ENCODE measurements at regions not wholly inside any gene's neighbourhood (a gene's known extent, or its start where the extent isn't known, plus 50 kb on each side); places are given as distances from the start of the nearest gene placed in this dataset.

DNA sequence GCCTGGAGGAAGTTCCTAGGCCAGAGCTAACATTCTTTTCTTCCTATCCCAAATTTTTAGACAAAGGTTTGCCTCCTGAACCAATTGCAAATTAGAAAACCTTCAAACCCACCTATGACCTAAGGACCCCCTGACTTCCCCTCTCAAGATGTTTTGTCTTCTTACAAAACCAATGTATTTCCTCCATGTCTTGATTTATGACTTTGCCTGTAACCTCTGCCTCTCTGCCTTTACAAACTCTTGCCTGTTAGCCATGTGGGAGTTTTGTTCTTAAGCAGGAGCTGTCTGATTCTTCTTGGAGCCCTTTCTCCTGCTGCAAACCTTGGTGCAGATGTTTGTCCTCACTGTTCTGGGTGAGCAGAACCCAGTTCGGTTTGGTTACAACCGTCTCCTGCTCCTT is 222.3 kb upstream of the BOD1L1 start:
- no peak for DNase-seq (ENCODE audit: low read depth)

DNA sequence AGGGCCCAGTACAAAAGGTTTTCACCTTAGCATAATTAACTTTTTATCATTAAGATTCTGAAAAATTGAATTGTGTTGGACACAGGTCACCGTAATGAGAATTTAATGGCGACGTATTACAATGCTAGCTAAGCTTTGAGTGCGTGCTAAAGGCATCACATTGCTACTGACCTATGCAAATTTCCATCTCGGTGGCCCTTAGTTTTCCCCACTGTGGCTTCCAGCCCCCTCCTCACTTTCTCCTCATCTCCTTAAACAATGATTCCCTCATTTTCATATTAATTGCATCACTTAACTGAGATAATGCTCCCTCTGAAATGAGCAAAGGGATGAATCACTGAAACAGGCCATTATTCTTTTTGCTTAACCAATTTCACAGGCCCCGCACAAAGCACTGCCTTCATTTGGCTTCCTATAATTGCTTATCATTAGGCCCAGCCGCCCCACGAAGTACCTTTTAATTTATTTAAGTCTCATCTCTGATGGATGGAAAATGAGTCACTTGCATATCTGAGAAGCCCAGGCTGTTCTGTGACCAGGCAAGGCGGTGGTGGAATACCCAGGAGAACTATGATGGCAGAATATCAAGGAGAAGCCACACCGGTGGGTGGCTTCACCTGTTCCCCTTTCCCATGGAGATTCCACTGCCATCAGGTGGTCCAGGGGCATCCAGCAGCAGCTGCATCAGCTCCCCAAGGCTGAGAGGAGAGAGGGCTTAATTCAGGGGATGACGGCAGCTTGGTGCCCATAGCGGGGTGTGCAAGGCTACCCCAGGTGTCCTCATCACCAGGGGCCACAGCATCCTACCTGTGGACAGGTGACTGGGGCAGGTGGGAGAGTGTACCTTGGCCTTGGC is 223.8 kb upstream of the BOD1L1 start:
- no peak for DNase-seq (ENCODE audit: low read depth)

DNA sequence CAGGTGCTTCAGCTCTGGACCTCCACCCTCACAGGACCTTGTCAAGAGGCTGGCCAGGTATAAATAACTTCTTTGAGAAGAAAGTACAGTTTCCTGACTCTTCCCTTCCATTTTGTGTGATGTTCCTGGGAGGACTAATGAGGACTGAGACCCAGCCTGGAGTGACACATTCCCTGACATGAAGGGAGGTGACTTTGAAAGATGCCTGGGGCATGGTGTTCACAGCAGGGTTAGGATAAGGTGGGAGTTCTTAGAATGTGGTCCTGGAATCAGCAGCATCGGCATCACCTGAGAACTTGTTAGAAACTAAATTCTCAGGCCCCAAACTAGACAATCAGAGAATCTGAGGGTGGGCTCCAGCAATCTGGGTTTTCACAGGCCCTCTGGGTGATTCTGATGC is 224.9 kb upstream of the BOD1L1 start:
- DNase-seq (ENCODE audit: low read depth): no peak

DNA sequence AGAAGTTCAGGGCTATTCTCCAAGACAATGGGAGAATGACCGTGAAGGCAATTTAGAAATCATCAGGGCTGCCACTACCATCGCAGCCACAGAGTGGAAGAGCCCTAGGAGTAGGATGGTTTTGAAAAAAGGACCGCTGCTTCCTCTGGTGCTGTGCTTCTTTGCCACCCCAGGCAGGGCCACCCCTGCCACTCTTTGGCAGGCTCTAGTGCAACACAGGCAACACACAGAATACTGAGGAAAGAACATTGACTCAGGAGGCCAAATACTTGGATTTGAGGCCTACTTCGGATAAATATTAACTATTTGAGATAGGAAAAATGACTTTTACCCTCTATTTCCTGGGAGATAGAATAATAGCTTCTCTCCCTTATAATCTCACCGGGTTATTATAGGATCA is 228.9 kb upstream of the BOD1L1 start:
- no peak for DNase-seq (ENCODE audit: low read depth)

DNA sequence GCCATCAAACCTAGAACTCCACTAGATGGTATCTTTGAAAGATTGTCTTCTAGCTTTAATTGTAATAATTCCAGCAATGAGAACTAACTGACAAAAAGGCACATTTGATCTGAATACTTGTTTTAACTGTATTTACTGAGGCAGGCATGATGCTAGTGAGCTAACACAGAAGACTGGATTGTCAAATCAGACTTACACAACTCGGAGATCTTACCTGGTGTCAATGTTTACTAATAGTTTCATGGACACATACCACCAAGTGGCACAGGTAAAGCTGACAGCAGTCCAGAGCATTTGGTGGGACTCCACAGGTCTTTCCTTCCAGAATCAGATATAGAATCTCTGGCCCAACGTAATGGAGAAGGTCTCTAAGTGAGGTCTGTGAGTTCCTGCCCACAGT is 229.9 kb upstream of the BOD1L1 start:
- DNase-seq (ENCODE audit: low read depth): no peak

DNA sequence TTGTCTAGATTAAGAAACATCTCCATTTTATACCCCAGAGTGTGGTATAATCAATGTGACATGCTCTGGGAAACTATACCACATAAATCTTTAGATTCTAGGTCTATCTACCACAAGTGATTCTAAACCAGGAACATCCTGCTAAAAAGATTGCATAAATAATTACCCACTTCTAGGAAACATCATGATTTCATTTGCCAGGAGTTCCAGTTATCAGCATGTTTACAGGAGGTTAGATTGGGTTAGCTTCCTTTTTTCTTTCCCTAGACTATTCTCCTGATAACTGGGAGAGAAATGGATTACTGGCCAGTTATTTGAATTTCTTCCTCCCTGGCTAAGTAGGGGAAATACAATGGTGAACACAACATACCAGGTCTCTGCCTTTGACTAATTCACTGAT is 230.3 kb upstream of the BOD1L1 start:
- DNase-seq (ENCODE audit: low read depth): no peak

DNA sequence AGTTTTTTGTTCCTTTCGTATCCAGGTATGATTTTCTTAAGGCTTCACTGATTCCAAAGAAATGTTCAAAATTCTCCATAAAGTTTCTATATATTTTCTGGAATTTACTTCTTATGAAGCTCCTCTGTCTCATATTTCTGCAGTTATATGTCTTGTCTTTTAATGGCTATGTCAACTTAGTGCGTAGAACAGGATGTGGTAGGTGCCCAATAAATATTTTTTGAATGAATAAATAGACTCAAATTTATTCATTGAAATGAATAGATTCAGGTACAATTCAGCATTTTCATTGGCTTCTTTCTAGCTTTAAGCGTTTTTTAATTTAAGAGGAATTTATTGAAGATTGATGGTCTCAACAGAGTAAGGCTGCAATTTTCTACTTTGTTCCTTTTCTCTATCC is 231.9 kb upstream of the BOD1L1 start:
- no peak for DNase-seq (ENCODE audit: low read depth)

DNA sequence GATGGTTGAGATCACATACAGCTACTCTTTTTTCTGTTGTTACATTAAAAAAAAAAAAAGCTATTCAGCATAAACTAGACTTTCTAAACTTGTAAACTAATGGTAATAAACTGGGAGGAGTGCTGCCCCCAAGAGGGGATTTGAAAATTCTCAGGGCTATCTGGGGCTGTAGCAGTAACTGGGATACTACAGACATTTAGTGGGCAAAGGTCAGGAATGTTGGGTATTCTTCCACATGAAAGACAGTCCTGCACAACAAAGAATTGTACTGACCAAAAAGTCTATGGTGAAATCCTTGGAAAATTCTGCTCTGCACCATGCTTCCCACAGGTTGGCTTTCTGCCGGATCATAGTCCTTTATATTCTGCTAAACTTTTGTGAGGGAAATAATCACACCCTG is 232.6 kb upstream of the BOD1L1 start:
- DNase-seq (ENCODE audit: low read depth): no peak

DNA sequence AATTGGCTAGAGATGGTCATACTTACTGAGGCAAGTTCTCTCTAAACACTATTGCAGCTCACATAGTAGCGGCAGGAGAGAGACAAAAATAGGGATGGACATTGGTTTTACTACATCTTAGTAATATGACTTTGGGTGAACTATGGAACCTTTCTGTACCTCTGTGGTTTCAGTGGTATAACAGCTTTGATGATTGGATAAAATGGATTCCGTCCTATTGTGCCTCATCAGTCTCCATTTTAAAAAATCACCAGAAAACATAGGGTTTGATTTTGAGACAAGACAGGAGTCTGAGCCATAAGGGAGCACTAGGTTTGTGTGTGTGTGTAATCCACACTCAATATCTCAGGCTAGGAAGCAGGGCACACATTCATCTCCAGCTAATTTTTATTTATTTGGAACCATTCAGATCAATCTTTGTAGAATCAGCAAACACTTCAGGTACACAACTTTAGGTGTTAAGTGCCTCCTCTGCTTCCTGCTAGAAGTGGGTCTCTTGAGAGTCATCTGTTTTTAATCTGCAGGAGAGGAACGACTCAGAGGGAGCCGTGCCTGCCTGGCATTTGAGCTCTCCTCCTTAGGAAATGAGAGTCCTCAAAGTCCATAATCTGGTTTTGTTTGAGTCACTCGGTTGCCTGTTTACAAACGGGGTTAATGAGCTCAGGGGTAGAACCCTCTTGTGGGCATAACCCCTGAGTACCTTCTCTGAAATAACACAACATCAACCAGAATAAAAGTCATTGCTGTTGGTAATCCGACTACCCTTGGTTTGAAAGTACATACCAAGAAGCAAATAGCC is 238.5 kb upstream of the BOD1L1 start:
- DNase-seq (ENCODE audit: low read depth): no peak

DNA sequence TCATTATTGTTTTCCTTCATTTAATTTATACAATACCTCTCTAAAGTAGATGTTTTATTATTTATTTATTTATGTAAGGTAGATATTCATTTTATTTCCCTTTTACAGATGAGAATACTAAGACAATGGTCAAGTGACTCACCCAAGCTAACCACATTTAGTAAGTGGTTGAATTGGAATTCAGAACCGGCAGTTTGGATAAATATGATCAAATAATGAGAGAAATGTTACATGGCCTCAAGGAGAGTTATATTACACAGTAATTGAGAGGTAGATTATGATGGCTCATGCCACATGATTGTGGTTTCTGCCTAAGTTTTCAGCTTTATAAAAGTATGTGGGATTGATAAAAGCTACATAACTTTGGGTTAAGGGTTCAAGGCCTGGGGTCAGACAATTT is 239.4 kb upstream of the BOD1L1 start:
- no peak for DNase-seq (ENCODE audit: low read depth)

DNA sequence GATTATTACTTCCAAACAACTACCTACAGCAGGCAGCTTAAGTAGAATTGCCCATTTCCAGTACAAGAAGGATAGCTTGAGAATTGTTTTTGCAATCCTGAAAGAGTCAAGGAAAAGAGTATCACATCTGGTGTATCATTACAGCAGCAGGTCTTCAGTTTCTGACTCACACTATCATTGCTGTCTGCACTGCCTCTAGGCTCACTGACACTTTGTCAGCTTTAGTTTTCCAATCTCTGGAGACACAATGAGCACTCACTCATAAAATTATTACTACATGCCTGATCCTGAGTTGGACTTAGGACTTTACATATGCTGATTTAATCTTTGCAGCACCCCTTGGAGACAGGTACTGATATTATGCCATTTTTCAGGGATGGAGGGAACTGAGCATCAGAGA is 244.6 kb upstream of the BOD1L1 start:
- DNase-seq (ENCODE audit: low read depth): no peak

DNA sequence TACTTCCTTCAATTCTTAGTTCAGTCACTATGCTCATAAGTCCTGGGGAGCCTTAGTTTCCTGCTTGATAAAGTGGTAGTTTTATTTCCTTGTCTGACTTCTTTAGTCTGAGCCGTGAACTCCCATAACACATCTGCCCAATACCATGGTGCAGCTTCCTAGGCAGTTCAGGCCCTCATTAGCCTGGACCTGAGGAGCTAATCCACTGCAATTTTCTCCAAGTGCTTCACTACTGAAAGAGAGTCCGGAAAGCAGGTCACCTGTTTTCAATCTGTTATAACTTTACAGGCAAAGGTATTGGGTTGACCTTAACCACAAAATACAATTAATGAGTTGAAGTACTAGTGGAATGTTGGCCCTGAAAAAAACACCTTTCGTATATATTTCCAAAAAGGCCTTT is 245.4 kb upstream of the BOD1L1 start:
- DNase-seq (ENCODE audit: low read depth): no peak

DNA sequence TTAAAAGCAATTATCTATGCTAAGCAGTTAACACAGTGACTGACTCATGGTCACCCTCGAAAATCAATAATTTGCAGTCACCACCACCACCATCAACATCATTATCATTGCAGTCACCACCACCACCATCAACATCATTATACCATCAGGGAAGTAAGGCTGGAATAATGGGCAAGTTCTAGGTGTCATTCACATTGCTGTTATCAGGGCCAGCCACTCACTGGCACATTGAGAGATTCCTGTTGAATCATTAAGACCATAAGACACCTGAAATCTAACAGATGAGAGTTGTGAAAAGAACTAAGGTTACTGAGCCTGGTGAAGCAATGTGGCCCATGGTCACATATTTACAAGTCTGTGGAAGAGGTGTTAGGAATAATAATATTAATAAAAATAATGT is 247.7 kb upstream of the BOD1L1 start:
- no peak for DNase-seq (ENCODE audit: low read depth)

DNA sequence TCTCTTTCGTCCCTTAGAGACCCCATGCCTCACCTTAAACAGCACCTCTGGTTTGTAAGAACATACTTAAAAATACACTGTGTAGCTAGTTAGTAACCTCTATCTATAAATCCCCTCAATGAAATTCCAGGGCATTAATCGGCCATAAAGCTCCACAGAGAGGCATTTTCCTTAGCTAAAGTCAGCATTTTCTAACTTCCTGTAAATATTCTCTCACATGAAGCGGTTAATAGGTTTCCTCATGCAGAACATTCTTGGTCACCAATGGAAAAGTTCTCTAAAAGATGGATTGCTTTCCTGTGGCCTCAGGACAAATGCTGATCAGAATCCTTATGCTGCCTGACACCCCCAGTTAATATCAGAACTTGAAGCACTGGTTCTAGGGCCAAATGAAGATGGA is 248.6 kb upstream of the BOD1L1 start:
- no peak for DNase-seq (ENCODE audit: low read depth)

DNA sequence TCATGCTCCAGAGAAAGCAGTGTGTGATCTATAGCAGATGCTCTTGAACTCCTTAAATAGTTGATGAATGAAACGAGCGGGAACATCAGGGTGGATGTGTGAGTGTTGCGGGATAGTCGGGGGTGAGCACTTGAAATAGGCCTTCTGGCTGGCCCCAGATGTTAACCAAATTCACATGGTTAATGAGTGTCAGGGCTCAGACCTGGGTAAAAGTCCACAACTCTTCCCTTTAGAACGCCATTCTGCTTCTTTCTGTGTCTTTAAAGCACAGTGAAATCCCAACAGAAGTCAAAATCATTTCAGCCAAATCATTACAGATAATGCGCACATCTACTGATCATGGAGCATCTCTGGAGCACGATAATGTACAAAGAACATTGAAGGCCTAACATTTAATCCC is 249.4 kb upstream of the BOD1L1 start:
- no peak for DNase-seq (ENCODE audit: low read depth)

DNA sequence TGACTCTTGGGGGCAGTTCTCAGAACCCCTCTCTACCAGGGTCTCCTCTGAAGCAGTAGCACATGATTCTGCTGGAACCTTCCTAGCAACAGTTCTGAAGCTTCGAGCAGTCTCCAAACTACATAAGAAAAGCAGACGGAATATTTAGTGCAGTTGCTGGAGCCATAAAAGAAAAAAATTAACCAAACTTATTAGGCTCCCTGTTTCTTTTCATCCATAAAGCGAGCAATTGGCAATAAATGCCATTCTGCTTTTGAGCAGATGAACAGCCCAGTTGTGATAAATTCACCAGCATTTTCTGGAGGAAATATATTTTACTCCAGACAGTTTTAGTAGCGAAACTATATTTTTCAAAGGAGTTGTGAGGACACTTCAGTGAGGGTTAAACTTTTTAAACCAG is 250.1 kb upstream of the BOD1L1 start:
- DNase-seq (ENCODE audit: low read depth): no peak

DNA sequence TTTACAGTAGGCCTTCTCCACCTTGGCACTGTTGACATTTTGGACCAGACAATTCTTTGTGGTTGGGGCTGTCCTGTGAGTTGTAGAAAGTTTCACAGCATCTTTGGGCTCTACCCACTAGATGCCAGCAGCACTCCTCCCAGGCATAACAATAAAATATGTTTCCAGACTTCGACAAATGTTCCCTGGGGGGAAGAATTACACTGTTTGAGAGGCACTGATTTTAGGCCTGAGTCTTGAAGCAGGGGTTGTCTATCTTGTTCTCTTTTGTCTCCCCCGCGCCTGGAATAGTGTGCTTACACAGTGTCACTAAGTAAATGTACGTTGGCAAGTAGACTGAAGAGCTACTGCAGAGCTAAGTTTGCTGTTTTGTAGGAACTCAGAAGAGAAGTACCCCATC is 254.4 kb upstream of the BOD1L1 start:
- DNase-seq (ENCODE audit: low read depth): no peak

DNA sequence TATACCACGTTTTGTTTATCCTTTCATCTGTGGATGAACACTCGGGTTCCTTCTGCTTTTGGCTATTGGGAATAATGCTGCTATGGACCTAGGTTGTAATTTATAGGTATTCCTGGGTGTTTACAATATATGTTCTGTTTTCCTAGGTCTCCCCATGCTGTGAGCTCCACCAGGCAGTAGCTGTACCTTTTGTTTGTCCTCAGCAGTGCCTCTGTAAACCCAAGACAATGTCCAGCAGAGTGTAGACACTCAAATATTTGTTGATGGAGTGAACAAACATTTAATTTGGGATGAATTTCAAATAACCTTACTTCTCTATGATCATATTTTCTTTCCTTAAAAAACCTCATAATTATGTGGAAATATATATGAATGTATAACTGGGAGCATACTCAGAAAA is 259.5 kb upstream of the BOD1L1 start:
- DNase-seq (ENCODE audit: low read depth): no peak

DNA sequence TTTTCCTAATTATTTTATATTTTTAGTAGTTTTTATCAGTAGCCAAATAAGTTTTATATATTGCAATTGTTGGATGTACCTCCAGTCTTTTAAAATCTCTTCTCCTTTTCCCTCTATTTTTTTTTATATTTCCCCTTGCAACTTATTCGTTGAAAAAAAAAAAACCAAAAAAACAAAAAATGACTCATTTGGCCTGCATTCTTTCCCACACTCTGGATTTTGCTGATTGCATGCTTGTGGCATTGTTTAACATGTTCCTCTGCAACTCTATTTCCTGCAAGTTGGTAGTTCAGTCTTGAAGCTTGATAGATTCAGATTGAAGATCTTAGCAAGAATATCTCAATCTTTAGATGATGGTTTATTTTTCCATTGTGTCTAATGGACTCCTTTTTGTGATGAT is 260.6 kb upstream of the BOD1L1 start:
- DNase-seq (ENCODE audit: low read depth): peak; percentile 88

DNA sequence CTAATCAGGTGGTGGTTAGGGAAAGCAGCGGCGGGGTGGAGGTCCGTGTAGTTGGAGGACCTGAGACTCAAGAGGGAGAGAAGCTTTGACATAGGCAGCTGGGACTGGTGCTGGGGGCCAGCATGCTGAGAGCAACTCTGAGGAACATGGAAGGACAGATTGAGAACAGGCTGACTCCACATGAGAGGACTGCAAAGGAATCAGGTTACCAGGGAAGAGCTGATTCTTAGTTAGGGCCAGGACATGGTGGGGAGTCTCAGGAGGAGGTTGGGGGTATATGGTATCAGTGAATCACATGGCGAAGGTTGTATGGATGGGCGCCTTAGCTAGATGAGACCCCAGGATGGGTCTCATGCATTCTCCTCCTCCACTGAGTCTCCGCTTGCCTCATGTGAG is 264.0 kb upstream of the BOD1L1 start:
- DNase-seq (ENCODE audit: low read depth): no peak

DNA sequence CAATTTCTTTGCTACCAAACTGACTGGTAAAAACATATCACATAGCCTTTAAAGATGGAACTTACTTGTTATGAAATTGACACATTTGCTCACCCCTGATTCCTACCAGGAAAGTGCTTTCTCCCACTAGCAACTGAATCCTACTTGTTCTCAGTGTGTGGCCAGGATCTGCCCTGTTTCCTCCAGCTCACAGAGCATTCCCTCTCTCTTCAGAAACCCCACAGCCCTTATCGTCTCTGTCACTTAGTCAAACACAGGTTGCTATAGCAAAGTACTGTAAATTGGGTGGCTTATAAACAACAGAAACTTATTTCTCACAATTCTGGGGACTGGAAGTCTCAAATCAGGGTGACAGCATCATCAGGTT is 265.2 kb upstream of the BOD1L1 start:
- no peak for DNase-seq (ENCODE audit: low read depth)

DNA sequence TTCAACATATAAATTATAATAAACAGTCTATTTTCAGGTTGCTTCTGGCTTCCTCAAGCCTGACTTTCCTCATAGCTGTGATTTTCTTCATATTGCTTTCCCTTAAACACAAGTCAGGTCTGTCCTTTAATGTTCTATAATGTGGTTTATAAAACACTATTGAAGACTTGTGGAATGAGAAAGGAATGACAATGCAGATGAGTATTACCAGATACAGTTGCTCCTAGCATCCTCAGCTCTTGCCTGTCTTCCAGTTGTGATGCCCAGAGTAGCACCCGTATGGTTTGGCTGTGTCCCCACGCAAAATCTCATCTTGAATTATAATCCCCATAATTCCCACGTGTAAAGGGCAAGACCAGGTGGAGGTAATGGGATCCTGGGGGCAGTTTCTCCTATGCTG is 265.7 kb upstream of the BOD1L1 start:
- no peak for DNase-seq (ENCODE audit: low read depth)

DNA sequence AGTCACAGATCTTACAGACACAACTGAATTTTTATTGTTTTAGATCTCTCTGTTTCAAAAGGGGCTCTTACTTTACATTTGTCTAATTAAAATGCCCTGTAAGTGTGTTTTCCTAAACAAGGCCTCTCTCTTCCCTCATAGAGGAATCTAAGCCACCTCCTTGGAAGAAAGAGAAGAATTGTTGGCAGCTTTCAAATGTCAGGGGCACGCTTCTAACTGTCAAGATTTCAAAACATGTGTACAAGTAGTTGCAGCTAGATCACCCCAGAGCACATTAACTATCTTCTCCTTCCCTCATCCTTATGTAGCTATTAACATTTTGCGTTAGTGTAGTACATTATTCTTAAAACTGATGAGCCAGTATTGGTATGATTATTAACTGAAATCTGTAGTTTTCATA is 266.5 kb upstream of the BOD1L1 start:
- no peak for DNase-seq (ENCODE audit: low read depth)

DNA sequence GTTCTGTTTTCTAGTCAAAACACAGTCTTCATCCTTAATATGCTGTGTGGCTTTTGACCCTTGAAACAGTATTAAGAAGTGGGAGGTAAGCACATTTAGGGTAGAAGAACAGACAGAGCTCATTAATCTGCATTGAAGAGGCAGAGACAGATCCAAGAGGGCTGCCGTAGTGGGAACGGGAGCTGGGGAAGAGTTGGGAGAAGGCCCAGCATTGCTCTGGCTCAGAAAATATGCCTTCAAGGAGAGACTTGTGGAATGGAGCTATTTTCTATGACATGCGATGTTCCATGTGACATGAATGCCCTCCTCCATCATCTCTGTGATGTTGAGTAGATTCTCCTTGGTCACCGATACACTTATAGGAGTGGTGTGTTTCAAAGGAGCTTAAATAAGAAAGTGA is 273.3 kb upstream of the BOD1L1 start:
- DNase-seq (ENCODE audit: low read depth): no peak

All from non-pigmented ciliary epithelial cell (primary cell).